Spinal cord (tissue), 9 donors: ENCODE measurements at regions not wholly inside any gene's neighbourhood (a gene's known extent, or its start where the extent isn't known, plus 50 kb on each side); places are given as distances from the start of the nearest gene placed in this dataset.

Source experiments
- DNase-seq, 6 donors: peaks; one replicate each; pipeline versions ENCODE4 v3.0.0 to v3.0.0-alpha.2; 2013 to 2015; ENCODE audit warnings: low spot score in 6 of 6, low read depth in 4 of 6
- H3K27ac ChIP-seq: one replicate; pipeline ENCODE4 v1.5.1; 2013; ENCODE audit warnings: low read depth, low read length, control low read depth
- H3K27me3 ChIP-seq: one replicate; pipeline ENCODE4 v1.6.1; 2013; ENCODE audit warnings: low read length; ENCODE audit not compliant: control insufficient read depth, insufficient read depth
- H3K36me3 ChIP-seq: one replicate; pipeline ENCODE4 v1.6.1; 2013; ENCODE audit warnings: low read length; ENCODE audit not compliant: control insufficient read depth, insufficient read depth
- H3K4me1 ChIP-seq: one replicate; pipeline ENCODE4 v1.6.1; 2013; ENCODE audit warnings: low read length; ENCODE audit not compliant: control insufficient read depth, insufficient read depth
- H3K4me3 ChIP-seq: one replicate; pipeline ENCODE4 v1.5.1; 2013; ENCODE audit warnings: low read depth, low read length, control low read depth
- H3K9me3 ChIP-seq: one replicate; pipeline ENCODE4 v1.6.1; 2013; ENCODE audit warnings: low read length; ENCODE audit not compliant: control insufficient read depth, insufficient read depth
- WGBS: methylation state at CpG from one replicate; pipeline ENCODE4 v1.1.5; 2013; ENCODE audit warnings: missing lambda C conversion rate; ENCODE audit not compliant: insufficient coverage; 5-methylcytosine and 5-hydroxymethylcytosine counted together
- donor health status: healthy.

GRCh38 chr5:74550927-74551326 is 89.6 kb downstream of the ENC1 start:
- Histone ChIP-seq H3K4me3 (no peak overlapping the region), H3K4me1 (no peaks in the 10 kb centered on the region), H3K36me3 (no peaks in the 10 kb centered on the region), H3K27me3 (no peaks in the 10 kb centered on the region), H3K9me3 (no peaks in the 10 kb centered on the region), H3K27ac (no peak overlapping the region)
- no peak for DNase-seq
- 100% methylated on average over 2 of the region's 4 CpGs for WGBS

- no peaks in the 10 kb centered on the region for H3K27me3 ChIP-seq
- 100% methylated on average over 1 of the region's 3 CpGs for WGBS
- no peaks in the 10 kb centered on the region for H3K36me3 ChIP-seq
- H3K9me3 ChIP-seq = no peaks in the 10 kb centered on the region
- no peak overlapping the region for H3K4me3 ChIP-seq
- no peak for DNase-seq
- H3K4me1 ChIP-seq = no peaks in the 10 kb centered on the region
- no peak overlapping the region for H3K27ac ChIP-seq
Observed at GRCh38 chr5:74549384-74549783, 91.1 kb downstream of the ENC1 start.

DNA sequence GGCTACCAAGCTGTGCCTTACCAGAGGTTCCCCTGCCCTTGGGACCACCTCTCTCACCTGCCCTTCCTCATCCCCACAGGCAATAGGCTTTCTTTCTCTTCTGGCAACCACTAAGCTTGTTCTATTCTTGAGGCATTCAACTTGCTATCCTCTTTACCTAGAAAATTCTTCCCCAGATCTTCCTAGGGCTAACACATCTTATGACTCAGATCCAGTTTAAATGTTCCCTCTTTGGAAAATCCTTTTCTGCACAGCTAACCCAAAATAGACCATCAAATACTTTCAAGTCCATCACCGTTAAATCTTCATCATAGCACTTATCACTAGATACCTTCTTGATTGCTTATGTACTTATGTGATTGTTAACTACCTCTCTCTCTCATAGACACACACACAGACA is 93.7 kb downstream of the ENC1 start:
- Histone ChIP-seq H3K4me3 (no peak overlapping the region), H3K4me1 (peaks cover 6% of the 10 kb centered on the region), H3K27ac (no peak overlapping the region), H3K36me3 (no peaks in the 10 kb centered on the region), H3K9me3 (no peaks in the 10 kb centered on the region), H3K27me3 (no peaks in the 10 kb centered on the region)
- DNase-seq = no peak
- WGBS = no CpG with 5 or more reads among the region's 1 CpG

GRCh38 chr5:74544811-74545210 is 95.7 kb downstream of the ENC1 start:
- no peaks in the 10 kb centered on the region for H3K9me3 ChIP-seq
- no peak overlapping the region for H3K27ac ChIP-seq
- 90% methylated on average over 1 of the region's 2 CpGs for WGBS
- peaks cover 6% of the 10 kb centered on the region for H3K4me1 ChIP-seq
- H3K4me3 ChIP-seq = no peak overlapping the region
- no peaks in the 10 kb centered on the region for H3K36me3 ChIP-seq
- DNase-seq = no peak
- H3K27me3 ChIP-seq = no peaks in the 10 kb centered on the region

- Histone ChIP-seq H3K27me3 (no peaks in the 10 kb centered on the region), H3K4me1 (peaks cover 6% of the 10 kb centered on the region), H3K36me3 (no peaks in the 10 kb centered on the region), H3K4me3 (no peak overlapping the region), H3K9me3 (no peaks in the 10 kb centered on the region), H3K27ac (no peak overlapping the region)
- 20% methylated on average over 4 of the region's 14 CpGs for whole genome bisulfite sequencing
- peak in 2 of 6 donors; percentile 35 to 59 for DNase-seq
Observed at GRCh38 chr5:74543162-74543995, 97.1 kb downstream of the ENC1 start.

DNA sequence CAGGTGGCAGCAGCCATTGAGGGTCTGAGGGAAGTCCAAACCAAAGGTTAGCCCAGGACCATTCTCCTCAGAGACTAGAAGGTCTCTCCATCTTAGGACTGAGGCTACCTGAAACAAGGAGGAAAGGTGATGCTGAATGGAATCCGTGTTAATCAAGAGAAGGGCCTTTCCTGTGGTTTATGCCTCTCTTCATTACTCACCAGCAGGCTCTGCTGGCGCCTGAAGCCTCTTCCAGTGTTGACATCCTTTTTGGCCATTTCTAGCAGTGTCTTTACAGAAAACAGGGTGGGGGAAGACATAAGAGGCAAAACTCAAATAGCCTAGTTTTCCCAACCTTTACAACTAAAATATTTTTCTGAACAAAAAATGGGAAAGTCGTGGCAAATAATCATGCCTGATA is 98.0 kb downstream of the ENC1 start:
- 80% methylated on average over 1 of the region's 3 CpGs for WGBS
- Histone ChIP-seq H3K27me3 (no peaks in the 10 kb centered on the region), H3K4me1 (peaks cover 6% of the 10 kb centered on the region), H3K4me3 (no peak overlapping the region), H3K36me3 (no peaks in the 10 kb centered on the region), H3K27ac (no peak overlapping the region), H3K9me3 (no peaks in the 10 kb centered on the region)
- DNase-seq = no peak

GRCh38 chr5:74541381-74541781 is 99.1 kb downstream of the ENC1 start:
- Histone ChIP-seq H3K27ac (no peak overlapping the region), H3K4me1 (peaks cover 6% of the 10 kb centered on the region), H3K9me3 (no peaks in the 10 kb centered on the region), H3K36me3 (no peaks in the 10 kb centered on the region), H3K4me3 (no peak overlapping the region), H3K27me3 (no peaks in the 10 kb centered on the region)
- WGBS = no CpG with 5 or more reads among the region's 1 CpG
- no peak for DNase-seq

GRCh38 chr5:74540622-74541021 is 99.9 kb downstream of the ENC1 start:
- no CpG with 5 or more reads among the region's 1 CpG for WGBS
- peaks cover 6% of the 10 kb centered on the region for H3K4me1 ChIP-seq

GRCh38 chr5:74539986-74540385 is 100.5 kb downstream of the ENC1 start:
- Histone ChIP-seq H3K27ac (no peak overlapping the region), H3K4me1 (peaks cover 6% of the 10 kb centered on the region), H3K4me3 (no peak overlapping the region), H3K27me3 (no peaks in the 10 kb centered on the region), H3K9me3 (no peaks in the 10 kb centered on the region), H3K36me3 (no peaks in the 10 kb centered on the region)
- DNase-seq = no peak
- WGBS = 81% methylated on average over 5 of the region's 7 CpGs

More at GRCh38 chr5:74540622-74541021, 99.9 kb downstream of the ENC1 start:
- no peaks in the 10 kb centered on the region for H3K9me3 ChIP-seq
- no peak overlapping the region for H3K27ac ChIP-seq
- no peaks in the 10 kb centered on the region for H3K36me3 ChIP-seq
- no peaks in the 10 kb centered on the region for H3K27me3 ChIP-seq
- H3K4me3 ChIP-seq = no peak overlapping the region
- DNase-seq = no peak

- Histone ChIP-seq H3K9me3 (peaks cover 2% of the 10 kb centered on the region), H3K36me3 (no peaks in the 10 kb centered on the region), H3K4me1 (peaks cover 4% of the 10 kb centered on the region), H3K27me3 (no peaks in the 10 kb centered on the region), H3K4me3 (no peak overlapping the region), H3K27ac (no peak overlapping the region)
- DNase-seq = peak in 1 of 6 donors; percentile 26
- WGBS = 77% methylated on average over 3 of the region's 3 CpGs
Observed at GRCh38 chr5:74538206-74538661, 102.3 kb downstream of the ENC1 start.
